ENCODE measurements at regions not wholly inside any gene's neighbourhood (a gene's known extent, or its start where the extent isn't known, plus 50 kb on each side); places are given as distances from the start of the nearest gene placed in this dataset.
"Not testable (repeated sequence)": the region's sequence is repeated elsewhere in the genome, so short reads cannot be mapped to it uniquely, and the experiment has no call there.

DNA sequence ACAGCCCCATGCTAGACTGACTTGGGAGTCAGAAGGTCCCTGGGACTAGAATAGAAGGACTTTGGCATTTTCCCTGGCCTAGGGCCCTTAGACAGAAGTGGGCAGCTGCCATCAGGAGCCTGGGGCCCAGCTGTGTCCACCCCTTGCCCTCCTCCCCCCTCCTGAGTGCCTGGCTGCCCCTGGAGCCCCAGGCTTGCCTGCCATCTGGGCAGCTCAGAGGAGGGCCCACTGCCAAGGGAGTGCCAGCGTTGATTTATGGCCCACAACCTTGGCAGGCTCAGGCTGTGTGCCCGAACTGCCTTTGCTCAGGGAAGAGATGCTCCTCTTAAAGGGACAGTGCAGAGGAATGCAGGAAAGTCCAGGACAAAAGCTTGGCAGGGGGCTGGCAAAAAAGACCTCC is 439.1 kb downstream of the SPATA31A7 start:
- H3K36me3 ChIP-seq (ENCODE audit: control insufficient read depth in 2 of 2, extremely low read depth in 1 of 2, insufficient read depth in 2 of 2, low read length in 2 of 2); H3K27me3 ChIP-seq (ENCODE audit: control insufficient read depth in 2 of 2, insufficient read depth in 2 of 2, low read length in 2 of 2); BruUV-seq (replicated peaks); H4K20me1 ChIP-seq (replicated peaks; ENCODE audit: control insufficient read depth, extremely low read depth, insufficient read depth, low read length); H3K9ac ChIP-seq (replicated peaks; ENCODE audit: extremely low read depth, insufficient read depth, low read length); POLR2A ChIA-PET; H3K9me3 ChIP-seq (replicated peaks; ENCODE audit: control insufficient read depth, insufficient read depth, low read length); H3K4me2 ChIP-seq (ENCODE audit: insufficient read depth, low read length); H3K27ac ChIP-seq (ENCODE audit: insufficient read depth, low read depth, low read length); H3K4me3 ChIP-seq (replicated peaks in 1 of 3; ENCODE audit: insufficient read depth in 1 of 3, low read depth in 1 of 3, low read length in 3 of 3); CTCF ChIA-PET; H2AFZ ChIP-seq (ENCODE audit: low read depth, low read length); FAIRE-seq; intact Hi-C loops (cut with micrococcal nuclease); DNase-seq (ENCODE audit: low read depth, low spot score); dilution Hi-C loops (cut with MboI; ENCODE audit: extremely low pct_ligation_motif_present, low sequenced_read_pairs); H3K4me1 ChIP-seq (ENCODE audit: control insufficient read depth, extremely low read depth, insufficient read depth, low read length); H3K79me2 ChIP-seq (ENCODE audit: control insufficient read depth, insufficient read depth, low read length); H3K9me1 ChIP-seq (replicated peaks; ENCODE audit: control insufficient read depth, extremely low read depth, insufficient read depth, low read length): not testable (repeated sequence)

GRCh38 chr9:61634192-61634591 is 444.4 kb downstream of the SPATA31A7 start:
- Histone ChIP-seq H3K27me3 (ENCODE audit: control insufficient read depth in 2 of 2, insufficient read depth in 2 of 2, low read length in 2 of 2) (no peaks in the 10 kb centered on the region), H3K36me3 (ENCODE audit: control insufficient read depth in 2 of 2, extremely low read depth in 1 of 2, insufficient read depth in 2 of 2, low read length in 2 of 2) (no peaks in the 10 kb centered on the region), H3K9me3 (replicated peaks; ENCODE audit: control insufficient read depth, insufficient read depth, low read length) (no peaks in the 10 kb centered on the region), H3K9me1 (replicated peaks; ENCODE audit: control insufficient read depth, extremely low read depth, insufficient read depth, low read length) (no peaks in the 10 kb centered on the region), H4K20me1 (replicated peaks; ENCODE audit: control insufficient read depth, extremely low read depth, insufficient read depth, low read length) (no peaks in the 10 kb centered on the region), H3K79me2 (ENCODE audit: control insufficient read depth, insufficient read depth, low read length) (no peaks in the 10 kb centered on the region), H3K9ac (replicated peaks; ENCODE audit: extremely low read depth, insufficient read depth, low read length) (no peak overlapping the region), H2AFZ (ENCODE audit: low read depth, low read length) (no peak overlapping the region), H3K4me1 (ENCODE audit: control insufficient read depth, extremely low read depth, insufficient read depth, low read length) (no peaks in the 10 kb centered on the region), H3K4me3 (replicated peaks in 1 of 3; ENCODE audit: insufficient read depth in 1 of 3, low read depth in 1 of 3, low read length in 3 of 3) (no peak overlapping the region), H3K4me2 (ENCODE audit: insufficient read depth, low read length) (no peak overlapping the region), H3K27ac (ENCODE audit: insufficient read depth, low read depth, low read length) (no peak overlapping the region)
- dilution Hi-C loops (cut with MboI; ENCODE audit: extremely low pct_ligation_motif_present, low sequenced_read_pairs): no loop called here
- no peak for TF ChIP-seq POLR2A (IDR thresholded peaks at IDR 0.05; ENCODE audit: low read depth, low read length)
- TF ChIP-seq MYC (IDR thresholded peaks at IDR 0.05; ENCODE audit: low read depth, low read length): no peak
- TF ChIP-seq JUN (IDR thresholded peaks at IDR 0.05; ENCODE audit: borderline replicate concordance, insufficient read depth, insufficient read length, low read depth): no peak
- TF ChIP-seq FOS (IDR thresholded peaks at IDR 0.05; ENCODE audit: borderline replicate concordance, insufficient read depth, low read length): no peak
- no peak for TF ChIP-seq GATA2 (IDR thresholded peaks at IDR 0.05; ENCODE audit: insufficient read depth, insufficient read length, low read depth, low read length)
- no peak for TF ChIP-seq MAX (IDR thresholded peaks at IDR 0.05; ENCODE audit: insufficient read depth, insufficient read length)
- TF ChIP-seq EZH2 (IDR thresholded peaks at IDR 0.05; ENCODE audit: borderline replicate concordance, low read depth, low read length, severe bottlenecking): no peak
- no peak for TF ChIP-seq POLR2AphosphoS5 (IDR thresholded peaks at IDR 0.05; ENCODE audit: insufficient read depth, low read depth, low read length)
- TF ChIP-seq CTCF (IDR thresholded peaks at IDR 0.05; ENCODE audit: extremely low read depth in 1 of 2, insufficient read depth in 1 of 2, low read depth in 1 of 2, low read length in 2 of 2): no peak
- FAIRE-seq: no peak
- CTCF ChIA-PET: no interaction called here
- BruUV-seq (replicated peaks): no TSS peak
- intact Hi-C loops (cut with micrococcal nuclease): no loop called here
- DNase-seq (ENCODE audit: low read depth, low spot score): no peak
- POLR2A ChIA-PET: no interaction called here

DNA sequence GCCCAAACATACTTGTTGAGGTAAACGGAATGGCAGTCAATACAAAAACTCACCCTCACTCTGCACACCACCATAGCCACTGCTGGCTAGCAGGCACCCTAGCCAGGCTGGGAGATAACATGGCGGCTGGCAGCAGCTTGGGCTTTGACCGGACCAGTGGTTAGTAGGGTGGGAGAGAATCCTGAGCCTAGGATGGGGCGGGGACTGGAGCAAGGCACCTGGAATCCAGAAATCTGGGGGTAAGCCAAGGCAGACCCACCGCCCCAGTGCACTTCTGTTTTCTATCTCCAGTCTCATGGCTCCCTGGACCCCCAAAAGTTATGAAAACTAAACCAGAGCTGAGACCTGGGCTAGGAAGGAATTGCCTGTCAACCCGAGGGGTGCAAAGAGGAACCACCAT is 474.4 kb downstream of the SPATA31A7 start:
- H3K4me1 ChIP-seq (ENCODE audit: control insufficient read depth, extremely low read depth, insufficient read depth, low read length); H3K9me3 ChIP-seq (replicated peaks; ENCODE audit: control insufficient read depth, insufficient read depth, low read length); H2AFZ ChIP-seq (ENCODE audit: low read depth, low read length); H3K9me1 ChIP-seq (replicated peaks; ENCODE audit: control insufficient read depth, extremely low read depth, insufficient read depth, low read length); H3K27ac ChIP-seq (ENCODE audit: insufficient read depth, low read depth, low read length); H3K4me3 ChIP-seq (replicated peaks in 1 of 3; ENCODE audit: insufficient read depth in 1 of 3, low read depth in 1 of 3, low read length in 3 of 3); H3K4me2 ChIP-seq (ENCODE audit: insufficient read depth, low read length); H3K79me2 ChIP-seq (ENCODE audit: control insufficient read depth, insufficient read depth, low read length); BruUV-seq (replicated peaks); intact Hi-C loops (cut with micrococcal nuclease); H3K36me3 ChIP-seq (ENCODE audit: control insufficient read depth in 2 of 2, extremely low read depth in 1 of 2, insufficient read depth in 2 of 2, low read length in 2 of 2); dilution Hi-C loops (cut with MboI; ENCODE audit: extremely low pct_ligation_motif_present, low sequenced_read_pairs); H3K27me3 ChIP-seq (ENCODE audit: control insufficient read depth in 2 of 2, insufficient read depth in 2 of 2, low read length in 2 of 2); POLR2A ChIA-PET; DNase-seq (ENCODE audit: low read depth, low spot score); CTCF ChIA-PET; H4K20me1 ChIP-seq (replicated peaks; ENCODE audit: control insufficient read depth, extremely low read depth, insufficient read depth, low read length); FAIRE-seq; H3K9ac ChIP-seq (replicated peaks; ENCODE audit: extremely low read depth, insufficient read depth, low read length): not testable (repeated sequence)

All from endothelial cell of umbilical vein (primary cell).